ENCODE measurements at regions not wholly inside any gene's neighbourhood (a gene's known extent, or its start where the extent isn't known, plus 50 kb on each side); places are given as distances from the start of the nearest gene placed in this dataset.

DNA sequence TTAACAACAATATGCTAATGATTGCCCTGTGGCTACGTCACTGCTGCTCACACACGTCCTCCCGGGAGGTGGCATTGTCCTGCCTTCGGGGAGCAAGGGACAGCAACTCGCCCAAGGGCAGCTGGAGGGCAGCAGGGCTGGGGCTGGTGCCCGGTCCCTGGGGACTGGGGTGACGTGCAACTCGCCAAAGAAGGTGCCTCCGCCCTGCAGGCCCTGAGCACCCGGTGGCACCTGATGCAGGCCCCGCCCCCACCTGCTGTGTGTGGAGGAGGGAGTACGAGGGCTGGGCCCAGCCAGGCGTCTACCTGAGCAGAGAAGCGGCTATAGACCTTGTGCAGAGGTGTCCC is 64.8 kb upstream of the SLCO4A1 start:
- no peak for TF ChIP-seq CEBPB (IDR thresholded peaks at IDR 0.05; ENCODE audit: low read depth, low read length)
- TF ChIP-seq, protein P1, sequence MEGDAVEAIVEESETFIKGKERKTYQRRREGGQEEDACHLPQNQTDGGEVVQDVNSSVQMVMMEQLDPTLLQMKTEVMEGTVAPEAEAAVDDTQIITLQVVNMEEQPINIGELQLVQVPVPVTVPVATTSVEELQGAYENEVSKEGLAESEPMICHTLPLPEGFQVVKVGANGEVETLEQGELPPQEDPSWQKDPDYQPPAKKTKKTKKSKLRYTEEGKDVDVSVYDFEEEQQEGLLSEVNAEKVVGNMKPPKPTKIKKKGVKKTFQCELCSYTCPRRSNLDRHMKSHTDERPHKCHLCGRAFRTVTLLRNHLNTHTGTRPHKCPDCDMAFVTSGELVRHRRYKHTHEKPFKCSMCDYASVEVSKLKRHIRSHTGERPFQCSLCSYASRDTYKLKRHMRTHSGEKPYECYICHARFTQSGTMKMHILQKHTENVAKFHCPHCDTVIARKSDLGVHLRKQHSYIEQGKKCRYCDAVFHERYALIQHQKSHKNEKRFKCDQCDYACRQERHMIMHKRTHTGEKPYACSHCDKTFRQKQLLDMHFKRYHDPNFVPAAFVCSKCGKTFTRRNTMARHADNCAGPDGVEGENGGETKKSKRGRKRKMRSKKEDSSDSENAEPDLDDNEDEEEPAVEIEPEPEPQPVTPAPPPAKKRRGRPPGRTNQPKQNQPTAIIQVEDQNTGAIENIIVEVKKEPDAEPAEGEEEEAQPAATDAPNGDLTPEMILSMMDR (conservative IDR thresholded peaks at IDR 0.05; ENCODE audit: low read depth, low read length), result no peak
- TF ChIP-seq, protein P2, sequence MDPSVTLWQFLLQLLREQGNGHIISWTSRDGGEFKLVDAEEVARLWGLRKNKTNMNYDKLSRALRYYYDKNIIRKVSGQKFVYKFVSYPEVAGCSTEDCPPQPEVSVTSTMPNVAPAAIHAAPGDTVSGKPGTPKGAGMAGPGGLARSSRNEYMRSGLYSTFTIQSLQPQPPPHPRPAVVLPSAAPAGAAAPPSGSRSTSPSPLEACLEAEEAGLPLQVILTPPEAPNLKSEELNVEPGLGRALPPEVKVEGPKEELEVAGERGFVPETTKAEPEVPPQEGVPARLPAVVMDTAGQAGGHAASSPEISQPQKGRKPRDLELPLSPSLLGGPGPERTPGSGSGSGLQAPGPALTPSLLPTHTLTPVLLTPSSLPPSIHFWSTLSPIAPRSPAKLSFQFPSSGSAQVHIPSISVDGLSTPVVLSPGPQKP (IDR thresholded peaks at IDR 0.05; ENCODE audit: borderline replicate concordance, low read depth, low read length), result no peak
- TF ChIP-seq, protein P3, sequence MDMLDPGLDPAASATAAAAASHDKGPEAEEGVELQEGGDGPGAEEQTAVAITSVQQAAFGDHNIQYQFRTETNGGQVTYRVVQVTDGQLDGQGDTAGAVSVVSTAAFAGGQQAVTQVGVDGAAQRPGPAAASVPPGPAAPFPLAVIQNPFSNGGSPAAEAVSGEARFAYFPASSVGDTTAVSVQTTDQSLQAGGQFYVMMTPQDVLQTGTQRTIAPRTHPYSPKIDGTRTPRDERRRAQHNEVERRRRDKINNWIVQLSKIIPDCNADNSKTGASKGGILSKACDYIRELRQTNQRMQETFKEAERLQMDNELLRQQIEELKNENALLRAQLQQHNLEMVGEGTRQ (IDR thresholded peaks at IDR 0.05; ENCODE audit: low read depth, low read length), result no peak
- TF ChIP-seq RAD21 (IDR thresholded peaks at IDR 0.05; ENCODE audit: low read length), result no peak

Measured in IMR-90 (cell line).